NOMO-1 treated with DMSO at 0.1 percent for 48 hours (cell line): ENCODE measurements at regions not wholly inside any gene's neighbourhood (a gene's known extent, or its start where the extent isn't known, plus 50 kb on each side); places are given as distances from the start of the nearest gene placed in this dataset.

Source experiments
- DNase-seq: peaks from one replicate; lab custom pipeline; 2025; ENCODE audit not compliant: unreplicated experiment; lab: John Stamatoyannopoulos, UW

- no peak for DNase-seq
Observed at GRCh38 chr14:65278589-65278988, 133.9 kb upstream of the FUT8 start.

GRCh38 chr14:65279510-65279909 lies 133.0 kb upstream of the FUT8 start:
- DNase-seq, result no peak

GRCh38 chr14:65279958-65280357 lies 132.6 kb upstream of the FUT8 start:
- no peak for DNase-seq

- no peak for DNase-seq
Observed at GRCh38 chr14:65280653-65281052, 131.9 kb upstream of the FUT8 start.

GRCh38 chr14:65281991-65282895 lies 130.3 kb upstream of the FUT8 start:
- DNase-seq, result no peak

GRCh38 chr14:65282896-65283253 lies 129.7 kb upstream of the FUT8 start:
- DNase-seq, result no peak

GRCh38 chr14:65286443-65286842 lies 126.1 kb upstream of the FUT8 start:
- DNase-seq, result no peak

GRCh38 chr14:65287264-65288131 lies 125.0 kb upstream of the FUT8 start:
- no peak for DNase-seq

GRCh38 chr14:65290830-65291229 lies 121.7 kb upstream of the FUT8 start:
- no peak for DNase-seq

- no peak for DNase-seq
Observed at GRCh38 chr14:65291531-65291930, 121.0 kb upstream of the FUT8 start.

GRCh38 chr14:65294816-65295215 lies 117.7 kb upstream of the FUT8 start:
- DNase-seq, result no peak

- DNase-seq, result no peak
Observed at GRCh38 chr14:65296402-65296801, 116.1 kb upstream of the FUT8 start.

GRCh38 chr14:65296876-65297275 lies 115.7 kb upstream of the FUT8 start:
- DNase-seq, result no peak

- DNase-seq, result no peak
Observed at GRCh38 chr14:65297744-65298143, 114.8 kb upstream of the FUT8 start.

GRCh38 chr14:65299826-65300225 lies 112.7 kb upstream of the FUT8 start:
- DNase-seq, result no peak

- no peak for DNase-seq
Observed at GRCh38 chr14:65301862-65302539, 110.5 kb upstream of the FUT8 start.

- DNase-seq, result no peak
Observed at GRCh38 chr14:65302571-65303189, 109.8 kb upstream of the FUT8 start.

- no peak for DNase-seq
Observed at GRCh38 chr14:65303190-65303898, 109.2 kb upstream of the FUT8 start.

GRCh38 chr14:65303899-65304222 lies 108.7 kb upstream of the FUT8 start:
- DNase-seq, result no peak

GRCh38 chr14:65304239-65304638 lies 108.3 kb upstream of the FUT8 start:
- DNase-seq, result no peak

- DNase-seq, result no peak
Observed at GRCh38 chr14:65304963-65305362, 107.6 kb upstream of the FUT8 start.
